H4 (cell line): ENCODE measurements at regions not wholly inside any gene's neighbourhood (a gene's known extent, or its start where the extent isn't known, plus 50 kb on each side); places are given as distances from the start of the nearest gene placed in this dataset.
"Not testable (repeated sequence)": the region's sequence is repeated elsewhere in the genome, so short reads cannot be mapped to it uniquely, and the experiment has no call there.

Source experiments
- DNase-seq: peaks from one replicate; pipeline ENCODE4 v3.0.0-alpha.2; 2015; ENCODE audit warnings: low spot score

- not testable (repeated sequence) for DNase-seq
Observed at GRCh38 chr2:89756616-89757015, 1065.1 kb downstream of the RPIA start.

- DNase-seq: not testable (repeated sequence)
Observed at GRCh38 chr2:89758332-89759026, 1067.0 kb downstream of the RPIA start.

GRCh38 chr2:89760762-89761161 is 1069.3 kb downstream of the RPIA start:
- DNase-seq: not testable (repeated sequence)

- DNase-seq: not testable (repeated sequence)
Observed at GRCh38 chr2:89761171-89761570, 1069.7 kb downstream of the RPIA start.

- not testable (repeated sequence) for DNase-seq
Observed at GRCh38 chr2:89761863-89762262, 1070.4 kb downstream of the RPIA start.

GRCh38 chr2:89762461-89763253 is 1071.2 kb downstream of the RPIA start:
- not testable (repeated sequence) for DNase-seq

GRCh38 chr2:89763254-89763580 is 1071.7 kb downstream of the RPIA start:
- no peak for DNase-seq

GRCh38 chr2:89763581-89764485 is 1072.4 kb downstream of the RPIA start:
- no peak for DNase-seq

GRCh38 chr2:89764571-89765360 is 1073.3 kb downstream of the RPIA start:
- DNase-seq: not testable (repeated sequence)

- not testable (repeated sequence) for DNase-seq
Observed at GRCh38 chr2:89765361-89765718, 1073.9 kb downstream of the RPIA start.

GRCh38 chr2:89766141-89766990 is 1074.9 kb downstream of the RPIA start:
- DNase-seq: not testable (repeated sequence)

- not testable (repeated sequence) for DNase-seq
Observed at GRCh38 chr2:89767058-89767457, 1075.6 kb downstream of the RPIA start.

- DNase-seq: no peak
Observed at GRCh38 chr2:89767572-89768435, 1076.3 kb downstream of the RPIA start.

GRCh38 chr2:89775885-89776284 is 1084.4 kb downstream of the RPIA start:
- DNase-seq: no peak

GRCh38 chr2:89780318-89780717 is 1088.8 kb downstream of the RPIA start:
- DNase-seq: no peak

- DNase-seq: no peak
Observed at GRCh38 chr2:89781962-89782361, 1090.5 kb downstream of the RPIA start.

- no peak for DNase-seq
Observed at GRCh38 chr2:89784960-89785359, 1093.5 kb downstream of the RPIA start.

GRCh38 chr2:89785528-89785927 is 1094.1 kb downstream of the RPIA start:
- not testable (repeated sequence) for DNase-seq

- not testable (repeated sequence) for DNase-seq
Observed at GRCh38 chr2:89786642-89787041, 1095.2 kb downstream of the RPIA start.
